H9 (cell line): ENCODE measurements at regions not wholly inside any gene's neighbourhood (a gene's known extent, or its start where the extent isn't known, plus 50 kb on each side); places are given as distances from the start of the nearest gene placed in this dataset.
A peak's percentile ranks its signal among the peaks of the same experiment; 100 is the strongest.

Source experiments
- DNase-seq: peaks from one replicate; pipeline ENCODE4 v3.0.0-alpha.2; 2017
- H2AFZ ChIP-seq: one replicate; pipeline ENCODE4 v1.6.1; 2013; ENCODE audit warnings: mild to moderate bottlenecking, low read length, control low read depth, moderate library complexity
- H2AK5ac ChIP-seq: 2 replicates; pipeline ENCODE4 v1.6.1; 2013; ENCODE audit warnings: low read length, control low read depth, mixed read lengths; ENCODE audit not compliant: insufficient read length
- H2BK120ac ChIP-seq: one replicate; pipeline ENCODE4 v1.6.1; 2013; ENCODE audit warnings: low read depth, mild to moderate bottlenecking, low read length, control low read depth, inconsistent platforms; ENCODE audit not compliant: poor library complexity, severe bottlenecking
- H2BK12ac ChIP-seq: 2 replicates; pipeline ENCODE4 v1.6.1; 2013; ENCODE audit warnings: low read length, control low read depth, mixed read lengths, low read depth; ENCODE audit not compliant: insufficient read length
- H2BK15ac ChIP-seq: 2 replicates; pipeline ENCODE4 v1.6.1; 2013; ENCODE audit warnings: low read depth, low read length, control low read depth
- H2BK20ac ChIP-seq: one replicate; pipeline ENCODE4 v1.6.1; 2013; ENCODE audit warnings: low read depth, mild to moderate bottlenecking, low read length, control low read depth, inconsistent platforms; ENCODE audit not compliant: poor library complexity, severe bottlenecking
- H2BK5ac ChIP-seq: 2 replicates; pipeline ENCODE4 v1.6.1; 2013; ENCODE audit warnings: low read length, control low read depth, mixed read lengths; ENCODE audit not compliant: insufficient read length
- H3K14ac ChIP-seq: 2 replicates; pipeline ENCODE4 v1.6.1; 2013; ENCODE audit warnings: low read length, control low read depth; ENCODE audit not compliant: insufficient read depth
- H3K18ac ChIP-seq: 2 replicates; pipeline ENCODE4 v1.6.1; 2013; ENCODE audit warnings: low read depth, mild to moderate bottlenecking, mixed read lengths, low read length, control low read depth; ENCODE audit not compliant: insufficient read length
- H3K23ac ChIP-seq: 2 replicates; pipeline ENCODE4 v1.6.1; 2013; ENCODE audit warnings: low read length, control low read depth, mixed read lengths, low read depth; ENCODE audit not compliant: insufficient read length
- H3K23me2 ChIP-seq: 2 replicates; pipeline ENCODE4 v1.6.1; 2013; ENCODE audit warnings: low read depth, mild to moderate bottlenecking, mixed read lengths, low read length, control low read depth; ENCODE audit not compliant: insufficient read length, poor library complexity, severe bottlenecking
- H3K27ac ChIP-seq: 2 replicates; pipeline ENCODE4 v1.5.1; 2013; ENCODE audit warnings: low read length, control low read depth, mixed read lengths, low read depth; ENCODE audit not compliant: insufficient read length
- H3K27me3 ChIP-seq: 2 replicates; pipeline ENCODE4 v1.6.1; 2013; ENCODE audit warnings: low read length, control low read depth, inconsistent platforms; ENCODE audit not compliant: insufficient read depth
- H3K4ac ChIP-seq: 2 replicates; pipeline ENCODE4 v1.6.1; 2013; ENCODE audit warnings: low read depth, mild to moderate bottlenecking, control low read depth, inconsistent platforms, low read length, moderate library complexity
- H3K4me1 ChIP-seq: 2 replicates; pipeline ENCODE4 v1.6.1; 2013; ENCODE audit warnings: low read length, control low read depth, inconsistent platforms; ENCODE audit not compliant: insufficient read depth
- H3K4me2 ChIP-seq: 2 replicates; pipeline ENCODE4 v1.6.1; 2013; ENCODE audit warnings: low read length, control low read depth, mixed read lengths; ENCODE audit not compliant: insufficient read length, insufficient read depth
- H3K56ac ChIP-seq: 2 replicates; pipeline ENCODE4 v1.6.1; 2013; ENCODE audit warnings: low read depth, mild to moderate bottlenecking, mixed read lengths, low read length, control low read depth; ENCODE audit not compliant: insufficient read length
- H3K79me1 ChIP-seq: 2 replicates; pipeline ENCODE4 v1.6.1; 2013; ENCODE audit warnings: low read depth, mild to moderate bottlenecking, moderate library complexity, low read length, control low read depth, inconsistent platforms; ENCODE audit not compliant: insufficient read depth, poor library complexity, severe bottlenecking
- H3K79me2 ChIP-seq: 2 replicates; pipeline ENCODE4 v1.6.1; 2013; ENCODE audit warnings: low read length, control low read depth, inconsistent platforms; ENCODE audit not compliant: insufficient read depth
- H3K9ac ChIP-seq: 2 replicates; pipeline ENCODE4 v1.6.1; 2013; ENCODE audit warnings: low read length, control low read depth, mixed read lengths; ENCODE audit not compliant: insufficient read length; ENCODE audit errors: extremely low read depth
- H3K9me3 ChIP-seq: one replicate; pipeline ENCODE4 v1.6.1; 2013; ENCODE audit warnings: low read depth, low read length, inconsistent platforms; ENCODE audit not compliant: control insufficient read depth
- H3T11ph ChIP-seq: one replicate; pipeline ENCODE4 v1.6.1; 2013; ENCODE audit warnings: mild to moderate bottlenecking, low read length, control low read depth, inconsistent platforms
- H4K20me1 ChIP-seq: one replicate; pipeline ENCODE4 v1.6.1; 2013; ENCODE audit not compliant: control insufficient read depth, insufficient read length, insufficient read depth
- H4K5ac ChIP-seq: 2 replicates; pipeline ENCODE4 v1.6.1; 2013; ENCODE audit warnings: low read depth, mild to moderate bottlenecking, mixed read lengths, low read length, control low read depth; ENCODE audit not compliant: insufficient read length
- H4K8ac ChIP-seq: replicated peaks from 2 replicates; pipeline ENCODE4 v1.6.1; 2013; ENCODE audit warnings: low read length, control low read depth, mixed read lengths, low read depth; ENCODE audit not compliant: insufficient read length
- H4K91ac ChIP-seq: 2 replicates; pipeline ENCODE4 v1.6.1; 2013; ENCODE audit warnings: low read depth, mild to moderate bottlenecking, moderate library complexity, mixed read lengths, low read length, control low read depth; ENCODE audit not compliant: insufficient read length
- H3K27ac Mint-ChIP-seq, 3 experiments: 2 replicates in 2 of 3; 3 replicates in 1 of 3; pipeline ENCODE4 v1.8.0; 2020 to 2021; ENCODE audit warnings: mixed read lengths in 3 of 3, mild to moderate bottlenecking in 1 of 3, moderate library complexity in 1 of 3
- H3K27me3 Mint-ChIP-seq: 2 replicates; pipeline ENCODE4 v1.8.0; 2021; ENCODE audit warnings: low read depth, mild to moderate bottlenecking, moderate library complexity, mixed read lengths
- H3K36me3 Mint-ChIP-seq, 3 experiments: 2 replicates in 2 of 3; 3 replicates in 1 of 3; pipeline ENCODE4 v1.8.0; 2020 to 2021; ENCODE audit warnings: low read depth in 3 of 3, mixed read lengths in 3 of 3; ENCODE audit not compliant: insufficient read depth in 1 of 3
- H3K4me1 Mint-ChIP-seq, 2 experiments: 2 replicates each; pipeline ENCODE4 v1.8.0; 2020; ENCODE audit warnings: mixed read lengths in 2 of 2
- H3K4me3 Mint-ChIP-seq, 2 experiments: 2 replicates in 1 of 2; 3 replicates in 1 of 2; pipeline ENCODE4 v1.8.0; 2020 to 2021; ENCODE audit warnings: mild to moderate bottlenecking in 2 of 2, mixed read lengths in 2 of 2, moderate library complexity in 1 of 2
- H3K9me3 Mint-ChIP-seq, 2 experiments: 2 replicates in 1 of 2; 3 replicates in 1 of 2; pipeline ENCODE4 v1.8.0; 2020; ENCODE audit warnings: mild to moderate bottlenecking in 2 of 2, mixed read lengths in 2 of 2, moderate library complexity in 1 of 2
- CTCF ChIP-seq: fragments of 200-600 bp; sonication (generic); conservative IDR thresholded peaks from 3 replicates; pipeline ENCODE4 v1.8.0; 2021; ENCODE audit warnings: antibody characterized with exemption, mild to moderate bottlenecking
- WGBS: extraction: QIAGEN DNeasy Blood & Tissue Kit; methylation state at CpG from one replicate; pipeline ENCODE4 v1.1.7; 2013; ENCODE audit warnings: missing lambda C conversion rate, low lambda C conversion rate, mixed read lengths; ENCODE audit not compliant: insufficient read length; ENCODE audit errors: extremely low coverage; 5-methylcytosine and 5-hydroxymethylcytosine counted together

GRCh38 chr18:46257366-46257765 is 153.2 kb downstream of the HAUS1 start:
- no peak overlapping the region for H2AFZ ChIP-seq
- no peaks in the 10 kb centered on the region for H3K27me3 Mint-ChIP-seq
- peaks cover 0 to 4% (median 4%) of the 10 kb centered on the region in 3 experiments; a peak in 2 of 7 replicates for H3K36me3 Mint-ChIP-seq
- no peaks in the 10 kb centered on the region for H3K23me2 ChIP-seq
- H4K5ac ChIP-seq: no peak overlapping the region
- H3K18ac ChIP-seq: no peak overlapping the region
- no peak overlapping the region for H4K8ac ChIP-seq
- H4K91ac ChIP-seq: no peak overlapping the region
- peaks cover 15% of the 10 kb centered on the region; the same call in 1 of the 2 replicates for H3K4me1 ChIP-seq
- H3K9me3 ChIP-seq: no peaks in the 10 kb centered on the region
- H2BK5ac ChIP-seq: no peak overlapping the region
- DNase-seq: no peak
- peak overlapping the region; percentile 23 for H2BK120ac ChIP-seq
- no peaks in the 10 kb centered on the region for H3K79me1 ChIP-seq
- H3K14ac ChIP-seq: no peak overlapping the region
- no CpG with 5 or more reads among the region's 3 CpGs for WGBS
- H3K23ac ChIP-seq: no peak overlapping the region
- H2BK12ac ChIP-seq: no peak overlapping the region
- H3K9me3 Mint-ChIP-seq: no peaks in the 10 kb centered on the region
- H2BK20ac ChIP-seq: no peak overlapping the region
- no peak overlapping the region for H3K4me2 ChIP-seq
- no peak overlapping the region for H3K4ac ChIP-seq
- no peak overlapping the region for H2AK5ac ChIP-seq
- no peak for TF ChIP-seq CTCF
- H3K4me3 Mint-ChIP-seq: no peak overlapping the region
- H3K27ac ChIP-seq: no peak overlapping the region
- H4K20me1 ChIP-seq: no peaks in the 10 kb centered on the region
- H2BK15ac ChIP-seq: no peak overlapping the region
- H3K4me1 Mint-ChIP-seq: peaks cover 33 to 37% of the 10 kb centered on the region in 2 experiments
- no peaks in the 10 kb centered on the region; the same call in 1 of the 2 replicates for H3K79me2 ChIP-seq
- H3K27ac Mint-ChIP-seq: no peak overlapping the region; a peak in 1 of 7 replicates
- H3K9ac ChIP-seq: no peak overlapping the region
- no peaks in the 10 kb centered on the region for H3K27me3 ChIP-seq
- no peak overlapping the region for H3T11ph ChIP-seq
- no peak overlapping the region for H3K56ac ChIP-seq
